Esophagus squamous epithelium (tissue), 4 donors: ENCODE measurements at regions not wholly inside any gene's neighbourhood (a gene's known extent, or its start where the extent isn't known, plus 50 kb on each side); places are given as distances from the start of the nearest gene placed in this dataset.

Experiments used
- POLR2A ChIP-seq, 4 donors: fragments of 450-650 bp; IDR thresholded peaks; one replicate each; pipeline ENCODE4 v1.6.1; 2017; ENCODE audit warnings: antibody characterized with exemption in 4 of 4, mild to moderate bottlenecking in 4 of 4, moderate library complexity in 3 of 4
- TF ChIP-seq, protein P1 (sequence below), 6 experiments: fragments of 450-650 bp in 4 of 6; fragments of 200-600 bp in 2 of 6; sonication (generic) in 2 of 6; IDR thresholded peaks; one replicate each; pipeline ENCODE4 v1.5.1; 2016 to 2019; ENCODE audit warnings: antibody characterized with exemption in 6 of 6, mild to moderate bottlenecking in 4 of 6, moderate library complexity in 4 of 6

GRCh38 chr20:43398676-43399324 is 58.9 kb upstream of the SRSF6 start:
- no peak for TF ChIP-seq POLR2A (IDR thresholded peaks at IDR 0.05)
- TF ChIP-seq, protein P1, sequence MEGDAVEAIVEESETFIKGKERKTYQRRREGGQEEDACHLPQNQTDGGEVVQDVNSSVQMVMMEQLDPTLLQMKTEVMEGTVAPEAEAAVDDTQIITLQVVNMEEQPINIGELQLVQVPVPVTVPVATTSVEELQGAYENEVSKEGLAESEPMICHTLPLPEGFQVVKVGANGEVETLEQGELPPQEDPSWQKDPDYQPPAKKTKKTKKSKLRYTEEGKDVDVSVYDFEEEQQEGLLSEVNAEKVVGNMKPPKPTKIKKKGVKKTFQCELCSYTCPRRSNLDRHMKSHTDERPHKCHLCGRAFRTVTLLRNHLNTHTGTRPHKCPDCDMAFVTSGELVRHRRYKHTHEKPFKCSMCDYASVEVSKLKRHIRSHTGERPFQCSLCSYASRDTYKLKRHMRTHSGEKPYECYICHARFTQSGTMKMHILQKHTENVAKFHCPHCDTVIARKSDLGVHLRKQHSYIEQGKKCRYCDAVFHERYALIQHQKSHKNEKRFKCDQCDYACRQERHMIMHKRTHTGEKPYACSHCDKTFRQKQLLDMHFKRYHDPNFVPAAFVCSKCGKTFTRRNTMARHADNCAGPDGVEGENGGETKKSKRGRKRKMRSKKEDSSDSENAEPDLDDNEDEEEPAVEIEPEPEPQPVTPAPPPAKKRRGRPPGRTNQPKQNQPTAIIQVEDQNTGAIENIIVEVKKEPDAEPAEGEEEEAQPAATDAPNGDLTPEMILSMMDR (IDR thresholded peaks at IDR 0.05): no peak
